CD4-positive, alpha-beta T cell treated with Interleukin-17A for 1 hour (primary cell): ENCODE measurements at regions not wholly inside any gene's neighbourhood (a gene's known extent, or its start where the extent isn't known, plus 50 kb on each side); places are given as distances from the start of the nearest gene placed in this dataset.
"Not testable (repeated sequence)": the region's sequence is repeated elsewhere in the genome, so short reads cannot be mapped to it uniquely, and the experiment has no call there.

Experiments
- DNase-seq: peaks from one replicate; pipeline ENCODE4 v3.0.0-alpha.2; 2020

DNA sequence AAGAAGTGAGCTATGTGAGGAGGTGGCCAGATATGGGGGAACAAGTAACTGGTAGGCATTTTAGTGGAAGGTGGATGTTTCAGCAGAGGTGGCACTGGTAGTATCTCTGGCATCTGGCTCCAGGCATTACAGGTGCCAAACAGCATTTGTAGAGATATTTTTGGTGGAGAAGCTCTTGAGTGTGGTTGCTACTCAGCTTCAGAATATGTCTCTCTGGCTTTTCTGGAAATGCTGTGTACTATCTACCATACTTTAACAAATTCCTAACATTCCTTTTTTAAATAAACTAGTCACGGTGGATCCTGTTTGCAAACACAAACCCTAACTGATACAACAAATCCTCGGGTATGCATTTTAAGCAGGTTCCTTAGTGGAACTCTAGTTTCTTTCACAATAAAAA is 128.0 kb downstream of the BARX2 start:
- DNase-seq: no peak

DNA sequence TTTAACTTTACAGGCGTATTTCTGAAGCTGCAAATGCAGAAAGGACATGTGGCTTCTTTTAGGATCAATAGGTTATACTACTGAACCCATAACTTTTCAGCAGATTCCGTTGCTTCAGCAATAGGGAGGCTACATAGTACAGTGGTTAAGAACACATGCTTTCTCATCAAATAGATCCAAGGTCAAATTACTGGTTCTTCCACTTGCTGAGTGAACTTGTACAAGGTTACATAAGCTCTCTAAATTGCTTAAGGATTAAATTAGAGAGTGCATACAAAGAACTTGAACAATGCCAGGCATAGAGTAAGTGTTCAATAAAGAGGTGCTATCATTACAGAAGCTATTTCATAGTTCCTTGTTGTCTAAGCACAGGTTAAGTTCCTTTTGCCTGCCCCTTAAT is 129.6 kb downstream of the BARX2 start:
- no peak for DNase-seq

DNA sequence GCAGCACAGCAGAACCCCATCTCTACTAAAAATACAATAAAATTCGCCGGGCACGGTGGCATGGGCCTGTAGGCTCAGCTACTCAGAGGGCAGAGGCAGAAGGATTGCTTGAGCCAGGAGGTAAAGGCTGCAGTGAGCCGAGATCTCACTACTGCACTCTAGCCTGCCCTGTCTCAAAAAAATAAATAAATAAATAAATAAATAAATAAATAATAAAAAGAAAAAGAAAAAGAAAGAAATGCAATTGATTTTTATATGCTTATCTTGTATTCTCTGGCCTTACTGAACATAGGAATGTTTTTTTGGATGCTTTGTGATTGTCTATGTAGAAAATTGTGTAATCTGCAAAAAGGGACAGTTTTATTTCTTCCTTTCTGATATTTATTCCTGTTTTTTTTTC is 132.5 kb downstream of the BARX2 start:
- DNase-seq: no peak

DNA sequence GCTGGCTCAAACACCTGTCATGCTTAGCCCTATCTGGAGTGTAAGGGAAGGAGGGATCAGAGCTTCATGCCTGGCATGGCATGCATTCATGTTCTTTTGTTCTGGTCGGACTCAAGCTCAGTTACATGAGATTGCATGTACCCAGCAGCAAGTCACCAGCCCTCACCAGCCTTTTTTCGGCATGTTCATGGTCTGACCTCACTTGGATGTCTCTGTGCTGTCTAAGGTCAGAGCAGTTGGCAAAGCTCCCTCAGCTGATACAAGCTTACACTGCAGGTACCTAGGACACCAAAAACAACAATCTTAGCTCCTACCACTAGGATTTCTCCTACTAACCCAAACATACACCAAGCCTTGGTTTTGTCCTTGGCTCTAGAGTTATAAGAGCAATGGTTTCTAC is 152.6 kb downstream of the BARX2 start:
- no peak for DNase-seq

DNA sequence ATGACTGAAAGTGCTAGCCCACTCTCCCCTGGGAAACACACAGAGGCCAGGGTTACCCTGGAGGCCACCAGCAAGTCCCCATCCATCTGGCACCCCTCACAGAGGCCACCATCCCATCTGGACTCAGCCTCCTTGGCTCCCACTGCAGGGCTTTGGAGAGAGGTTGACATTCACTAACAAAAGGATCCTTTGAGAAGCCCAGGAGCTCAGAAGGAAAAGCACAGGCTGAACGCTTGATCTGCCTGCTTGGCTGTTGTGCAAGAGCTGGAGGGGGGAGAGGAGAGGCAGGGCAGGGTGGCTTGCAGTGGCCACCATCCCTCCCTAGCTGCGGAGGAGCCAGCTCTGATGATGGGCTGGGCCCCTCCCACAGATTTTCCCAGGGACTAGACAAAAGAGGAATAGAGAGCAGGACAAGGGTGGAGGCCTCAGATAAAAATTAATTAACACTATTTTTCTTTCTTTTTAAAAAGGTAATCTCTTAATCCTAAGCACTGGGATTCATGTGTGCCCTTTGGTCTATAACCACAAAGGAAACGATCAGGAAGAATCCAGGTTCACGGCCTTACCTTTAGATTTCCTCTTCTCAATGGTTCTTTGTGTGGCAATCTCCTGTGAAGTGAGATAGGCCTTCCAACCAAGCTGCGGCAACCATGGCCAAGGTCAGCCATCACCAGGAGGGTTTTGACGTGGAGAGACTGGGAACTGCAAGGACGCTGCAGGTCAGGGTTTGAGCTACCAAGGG is 154.7 kb downstream of the BARX2 start:
- no peak for DNase-seq

DNA sequence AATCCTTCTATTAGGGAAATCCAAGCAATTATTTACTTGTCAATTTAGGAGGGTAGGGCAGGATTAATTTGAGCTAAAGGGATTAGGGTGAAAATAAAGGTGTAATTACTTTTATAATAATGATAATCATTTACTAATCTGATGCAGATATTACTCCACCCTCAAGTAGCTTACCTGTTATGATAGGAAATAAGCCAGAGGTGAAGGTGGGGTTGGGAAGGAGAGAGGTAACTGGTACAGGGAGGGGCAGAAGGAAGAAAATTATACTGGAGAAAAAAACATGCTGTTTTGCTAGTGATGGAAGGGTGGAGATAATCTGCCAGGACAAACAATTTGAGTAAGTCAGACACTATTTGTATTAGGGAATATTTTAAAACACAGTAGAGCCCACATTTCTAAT is 157.7 kb downstream of the BARX2 start:
- DNase-seq: no peak

DNA sequence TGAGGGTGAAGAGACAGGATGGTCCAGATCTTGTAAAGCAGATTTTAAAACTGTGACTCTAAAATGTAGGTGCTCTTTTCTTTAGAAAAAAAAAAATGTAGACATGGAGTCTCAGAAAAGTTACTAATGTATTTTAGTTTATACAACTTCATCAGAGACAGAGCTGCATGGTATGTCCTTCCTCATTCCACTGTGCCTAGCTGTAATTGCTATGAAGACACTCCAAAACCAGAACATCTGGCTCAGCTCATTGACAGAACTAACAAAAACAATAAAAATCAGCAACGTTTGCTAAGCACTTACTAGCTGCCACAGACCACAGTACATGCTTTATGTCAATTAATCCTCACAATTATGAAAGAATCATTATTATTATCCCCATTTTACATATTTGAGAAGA is 160.7 kb downstream of the BARX2 start:
- DNase-seq: no peak

DNA sequence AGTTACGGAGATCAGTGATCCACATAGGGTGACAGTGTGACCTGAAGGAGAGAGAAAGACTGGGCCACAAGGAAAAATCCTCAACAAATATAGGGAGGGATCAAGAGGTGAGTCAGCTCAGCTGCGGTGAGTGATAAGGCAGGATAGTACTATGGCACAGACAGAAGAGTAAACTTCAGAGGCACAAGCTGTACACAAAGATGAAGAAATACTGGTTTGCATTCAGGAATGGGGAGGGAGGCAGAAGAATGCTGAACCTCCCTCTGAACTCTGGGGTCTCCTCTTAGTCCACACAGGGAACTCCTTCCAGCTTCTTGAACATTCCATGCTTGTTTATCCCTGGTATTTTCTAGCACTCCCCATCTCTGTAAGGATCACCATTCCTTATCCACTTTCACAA is 162.7 kb downstream of the BARX2 start:
- no peak for DNase-seq

DNA sequence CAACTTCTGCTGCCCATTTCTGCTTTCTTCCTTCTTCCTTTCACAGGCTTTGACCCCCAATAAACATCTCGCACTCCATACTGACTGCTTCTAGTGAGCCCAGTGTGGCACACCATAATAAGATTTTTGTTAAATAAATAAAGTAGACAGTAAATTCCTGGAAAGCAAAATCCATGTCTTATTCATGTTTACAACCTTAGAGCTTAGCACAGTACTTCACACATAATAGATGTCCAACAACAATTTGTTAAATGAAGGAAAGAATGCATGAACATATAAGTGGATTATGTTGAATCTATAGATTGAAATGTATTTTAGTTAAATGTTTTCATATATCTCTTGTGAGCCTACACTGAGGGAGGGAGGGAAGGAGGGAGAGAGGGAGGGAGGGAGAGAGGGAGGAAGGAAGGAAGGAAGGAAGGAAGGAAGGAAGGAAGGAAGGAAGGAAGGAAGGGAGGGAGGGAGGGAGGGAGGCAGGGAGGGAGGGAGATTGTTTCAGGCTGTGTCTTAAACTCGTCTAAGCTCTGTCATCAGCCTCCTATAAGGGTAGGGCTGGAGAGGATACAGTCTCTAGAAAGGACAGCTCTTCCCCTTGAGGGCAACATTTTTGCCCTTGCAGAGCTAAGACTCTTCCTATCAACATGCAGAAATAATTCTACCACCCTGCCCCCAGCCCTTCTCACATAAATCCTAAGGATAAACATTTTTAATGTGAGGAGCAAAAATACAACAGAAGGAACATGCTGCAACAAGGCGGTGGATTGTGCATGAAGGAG is 168.1 kb downstream of the BARX2 start:
- DNase-seq: no peak

DNA sequence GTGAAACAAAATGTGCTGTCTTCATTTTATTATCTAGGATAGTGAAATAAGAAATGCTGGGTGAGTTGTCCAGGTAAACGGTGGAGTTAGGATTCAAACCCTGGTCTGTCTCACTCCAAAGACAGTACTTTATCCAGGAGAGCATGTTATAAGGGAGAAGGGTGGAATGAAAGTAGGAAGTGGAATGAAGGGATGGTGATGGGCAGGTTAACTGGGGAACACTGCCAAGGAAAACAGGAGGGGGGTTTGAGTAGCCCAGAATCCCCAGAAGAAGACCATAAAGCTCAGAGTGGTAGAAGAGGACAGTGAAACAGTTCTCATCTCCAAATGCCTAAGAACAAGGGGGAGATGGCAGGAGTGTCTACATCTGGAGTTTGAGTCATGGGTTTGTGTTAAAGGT is 169.0 kb downstream of the BARX2 start:
- no peak for DNase-seq

DNA sequence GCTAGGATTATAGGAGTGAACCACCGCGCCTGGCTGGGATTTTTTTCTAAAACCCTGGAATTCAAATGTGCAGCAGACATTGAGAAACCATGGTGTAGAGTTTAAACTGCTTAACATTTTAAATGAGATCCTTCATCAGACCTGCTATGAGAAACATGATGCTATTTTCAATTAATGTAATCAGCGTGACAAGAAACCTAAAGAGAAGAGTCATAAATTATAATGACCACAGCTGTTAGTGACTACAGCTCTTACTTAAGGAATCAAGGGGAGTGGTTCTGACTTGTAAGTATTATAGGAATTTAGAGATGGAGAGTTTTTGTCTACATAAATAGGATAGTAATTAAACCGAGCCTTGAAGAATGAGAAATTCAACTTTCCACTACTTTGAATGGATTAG is 170.6 kb downstream of the BARX2 start:
- DNase-seq: no peak

DNA sequence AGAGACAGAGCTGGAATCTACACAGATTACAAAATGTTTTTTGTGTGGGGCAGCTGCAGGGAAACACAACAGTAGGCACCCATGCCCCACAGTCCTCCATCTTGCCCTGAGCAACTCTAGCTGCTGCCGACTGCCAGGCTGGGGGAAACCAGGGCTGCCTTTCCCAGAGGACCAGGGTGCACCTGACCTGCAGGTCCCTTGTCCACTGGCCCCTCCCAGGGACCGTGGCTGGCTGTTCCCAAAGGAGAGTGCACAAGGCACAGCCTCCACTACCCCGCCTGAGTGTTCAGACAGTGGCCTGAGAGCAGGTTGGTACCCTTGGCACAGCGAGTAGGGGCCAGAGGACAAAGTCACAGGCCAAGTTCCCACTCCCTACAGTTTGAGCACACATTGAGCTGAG is 181.8 kb downstream of the BARX2 start:
- no peak for DNase-seq

DNA sequence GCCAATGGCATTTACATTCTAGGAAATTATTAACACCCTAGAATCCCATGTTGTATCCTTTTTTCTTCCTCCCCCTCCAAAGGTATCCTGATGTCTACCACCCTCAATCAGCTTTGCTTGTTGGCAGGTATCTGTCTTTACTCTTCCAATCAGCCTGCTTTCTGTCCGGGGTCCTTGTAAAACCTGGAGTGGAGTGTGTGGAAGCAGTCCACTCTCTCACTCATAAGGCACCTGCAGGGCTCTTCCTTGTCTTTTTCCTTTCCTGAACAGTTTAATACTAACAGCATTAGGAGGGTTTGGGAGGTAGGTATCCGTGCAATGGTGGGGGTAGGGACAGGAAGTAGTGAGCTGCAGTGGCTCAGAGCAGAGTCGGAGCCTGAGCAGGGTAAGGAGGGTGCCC is 193.4 kb downstream of the BARX2 start:
- DNase-seq: no peak

DNA sequence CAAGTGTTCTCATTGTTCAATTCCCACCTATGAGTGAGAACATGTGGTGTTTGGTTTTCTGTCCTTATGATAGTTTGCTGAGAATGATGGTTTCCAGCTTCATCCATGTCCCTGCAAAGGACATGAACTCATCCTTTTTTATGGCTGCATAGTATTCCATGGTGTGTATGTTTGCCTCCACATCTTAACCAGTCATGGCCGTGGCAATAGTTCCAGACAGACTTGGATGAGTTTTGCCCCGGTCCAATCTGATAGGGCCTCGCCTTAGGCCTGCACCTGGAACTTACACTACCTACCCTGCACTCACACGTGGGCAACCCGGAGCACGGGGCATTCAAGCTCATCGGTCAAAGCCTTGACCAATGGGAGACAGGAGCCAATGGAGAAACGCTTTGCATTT is 197.0 kb downstream of the BARX2 start:
- not testable (repeated sequence) for DNase-seq

DNA sequence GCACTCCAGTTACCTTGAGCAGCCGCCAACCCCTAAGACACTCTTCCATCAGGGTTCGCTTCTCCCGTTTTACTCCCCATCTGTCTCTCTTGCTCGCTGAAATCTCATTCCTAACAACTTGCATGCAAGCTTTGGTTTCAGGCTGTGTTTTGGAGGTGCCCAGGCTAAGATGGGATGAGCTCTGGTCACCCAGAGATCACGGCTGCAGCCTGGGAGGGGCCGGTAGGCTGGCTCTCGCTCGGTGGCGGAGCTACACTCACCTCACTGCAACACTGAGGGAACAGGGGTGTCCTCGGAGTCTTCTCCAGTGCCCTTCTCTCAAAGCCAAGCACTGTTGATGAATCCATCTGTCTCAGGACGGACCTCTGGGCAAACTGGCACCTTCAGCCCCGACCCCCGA is 197.5 kb downstream of the BARX2 start:
- no peak for DNase-seq

DNA sequence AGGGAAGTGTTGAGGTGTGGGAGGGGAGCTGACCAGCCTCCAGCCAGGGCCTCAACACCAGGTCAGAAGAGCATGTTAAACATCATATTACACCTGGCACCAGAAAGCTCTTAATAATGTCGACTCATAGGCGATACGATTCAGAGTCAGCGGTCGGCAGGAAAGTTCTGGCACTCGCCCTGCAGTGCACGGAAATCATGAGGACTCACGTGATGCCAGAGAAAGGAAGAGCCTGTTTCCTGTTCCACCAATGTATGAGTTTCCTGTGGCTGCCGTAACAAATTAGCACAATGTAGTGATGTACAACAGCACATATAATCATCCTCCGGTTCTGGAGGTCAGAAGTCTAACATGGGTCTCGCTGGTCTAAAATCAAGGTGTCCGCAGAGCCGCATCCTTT is 198.8 kb downstream of the BARX2 start:
- no peak for DNase-seq

DNA sequence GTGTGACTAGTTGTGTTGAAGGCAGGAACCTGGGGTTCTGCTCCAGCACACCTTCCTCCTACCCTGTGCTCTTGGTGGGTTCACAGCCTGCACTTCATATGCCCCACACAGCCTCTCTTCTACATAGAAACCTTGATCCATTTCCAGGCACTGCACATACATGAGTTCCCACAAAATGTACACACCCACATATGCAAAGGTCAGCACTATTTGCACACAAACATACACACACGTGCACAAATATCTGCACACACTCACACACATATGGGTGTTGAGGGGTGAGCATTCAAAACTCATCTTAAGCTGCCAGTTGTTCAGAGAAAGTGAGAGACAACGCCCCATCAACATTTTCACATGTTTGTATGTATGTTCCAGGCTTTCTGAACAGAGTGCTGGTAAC is 201.0 kb downstream of the BARX2 start:
- DNase-seq: no peak

DNA sequence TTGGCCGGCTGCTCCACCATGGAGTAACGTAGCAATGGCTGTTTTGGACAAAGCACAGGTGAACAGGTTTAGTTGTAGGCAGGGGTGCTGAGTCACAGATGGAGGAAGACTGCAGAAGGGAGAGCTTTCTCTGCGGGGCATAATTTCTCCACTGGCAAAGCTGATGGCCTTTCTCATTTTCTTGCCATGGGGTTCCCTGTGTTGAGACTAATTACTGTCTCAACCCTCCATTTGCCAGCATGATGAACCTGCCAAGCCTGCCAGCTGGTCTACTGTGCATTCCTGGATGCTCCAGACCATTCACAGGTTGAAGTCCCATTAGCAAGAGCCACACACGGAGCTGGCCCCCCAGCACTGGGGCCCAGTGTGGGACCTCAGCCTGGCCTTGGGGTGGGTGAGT is 202.4 kb downstream of the BARX2 start:
- no peak for DNase-seq

DNA sequence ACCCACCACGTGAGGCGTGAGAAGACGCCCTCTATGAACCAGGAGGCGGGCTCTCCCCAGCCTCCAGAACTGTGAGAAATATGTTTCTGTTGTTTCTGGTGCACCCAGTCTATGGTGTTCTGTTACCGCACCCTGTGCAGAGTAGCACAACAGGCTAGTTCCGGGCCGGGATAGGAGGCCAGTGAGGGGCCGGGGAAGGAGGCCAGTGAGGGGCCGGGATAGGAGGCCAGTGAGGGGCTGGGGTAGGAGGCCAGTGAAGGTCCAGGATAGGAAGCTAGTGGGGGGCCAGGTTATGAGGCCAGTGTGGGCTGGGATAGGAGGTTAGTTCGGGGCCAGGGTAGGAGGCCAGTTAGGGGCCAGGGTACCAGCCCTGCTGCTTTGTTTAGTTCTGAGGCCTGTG is 204.6 kb downstream of the BARX2 start:
- no peak for DNase-seq

DNA sequence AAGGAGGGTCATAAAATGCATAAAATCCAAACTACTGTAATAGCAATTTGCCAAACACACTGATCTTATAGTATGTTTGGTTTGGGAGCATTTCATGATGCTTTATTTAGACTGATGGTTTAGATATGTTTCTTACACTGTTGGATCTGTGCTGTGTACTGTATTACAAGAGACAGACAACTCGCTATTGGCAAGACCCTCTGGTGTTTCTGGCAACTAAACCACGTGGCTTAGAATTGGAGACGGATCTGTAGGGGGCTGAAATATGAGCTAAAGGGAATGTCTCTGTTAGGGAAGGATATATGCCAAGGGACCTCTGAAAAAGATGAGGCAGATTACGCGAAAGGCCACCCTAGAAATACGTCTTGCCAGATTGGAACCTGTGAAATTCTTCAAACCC is 208.7 kb downstream of the BARX2 start:
- no peak for DNase-seq

DNA sequence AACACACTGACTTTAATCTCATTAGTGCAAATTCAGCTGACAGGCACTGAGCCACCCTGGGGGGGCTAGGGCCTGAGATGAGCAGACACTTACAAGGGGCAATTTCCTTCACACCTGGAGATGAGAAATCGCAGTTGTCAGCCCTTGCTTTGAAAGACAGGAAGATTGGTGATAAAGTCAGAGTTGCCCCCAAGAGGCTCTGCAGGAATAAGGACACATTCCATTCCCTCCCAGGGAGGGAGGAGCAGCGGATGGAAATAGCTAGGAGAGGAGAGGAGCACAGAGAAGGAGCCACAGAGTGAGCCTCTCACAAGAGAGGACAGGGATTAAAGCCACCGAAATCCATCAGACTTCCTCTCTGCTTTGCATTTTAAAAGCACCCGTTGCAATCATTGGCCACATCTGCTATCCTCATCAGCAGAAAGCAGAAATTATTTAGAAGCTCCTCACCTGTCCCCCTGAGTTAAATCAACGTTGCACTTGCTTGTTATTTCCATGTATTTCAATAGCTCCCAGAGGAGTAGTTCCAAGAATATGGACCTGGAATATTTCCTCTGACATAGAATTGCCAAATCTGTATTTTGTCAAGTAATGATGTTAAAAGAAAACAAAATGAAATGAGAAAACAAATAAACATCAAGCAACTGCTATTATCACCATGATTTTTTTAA is 213.7 kb downstream of the BARX2 start:
- DNase-seq: no peak

DNA sequence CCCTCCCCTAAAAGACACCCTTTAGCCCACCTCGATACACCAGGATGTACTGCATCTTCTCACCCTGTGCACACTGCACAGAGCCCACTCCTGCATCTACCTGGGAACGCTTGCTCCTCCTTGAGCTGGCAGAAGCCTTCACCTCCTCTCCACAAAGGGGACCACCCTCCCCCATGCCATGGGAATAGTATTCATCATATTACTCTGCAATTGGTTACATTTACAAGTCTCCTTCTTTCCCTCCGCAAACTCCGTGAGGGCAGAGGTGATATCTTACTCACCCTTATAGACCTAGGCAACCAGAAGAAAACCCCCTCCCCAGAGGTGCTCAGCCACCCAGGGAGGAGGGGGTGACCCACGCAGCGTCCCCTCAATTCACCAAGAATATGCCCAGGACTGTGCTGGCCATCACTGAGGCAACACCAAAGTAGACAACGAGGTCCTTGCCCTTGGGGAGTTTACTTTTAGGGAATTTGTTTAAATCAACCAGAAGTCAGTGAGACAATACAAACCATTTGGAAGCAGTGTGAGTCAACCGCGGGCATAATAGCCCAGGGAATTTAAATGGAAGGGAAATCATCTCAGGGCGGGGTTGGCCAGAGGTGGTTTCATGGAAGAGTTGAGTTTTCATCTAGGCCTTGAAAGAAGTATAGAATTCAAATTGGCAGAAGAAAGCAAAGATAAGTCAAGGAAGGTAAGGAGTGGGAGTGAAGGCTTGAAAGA is 214.5 kb downstream of the BARX2 start:
- no peak for DNase-seq

DNA sequence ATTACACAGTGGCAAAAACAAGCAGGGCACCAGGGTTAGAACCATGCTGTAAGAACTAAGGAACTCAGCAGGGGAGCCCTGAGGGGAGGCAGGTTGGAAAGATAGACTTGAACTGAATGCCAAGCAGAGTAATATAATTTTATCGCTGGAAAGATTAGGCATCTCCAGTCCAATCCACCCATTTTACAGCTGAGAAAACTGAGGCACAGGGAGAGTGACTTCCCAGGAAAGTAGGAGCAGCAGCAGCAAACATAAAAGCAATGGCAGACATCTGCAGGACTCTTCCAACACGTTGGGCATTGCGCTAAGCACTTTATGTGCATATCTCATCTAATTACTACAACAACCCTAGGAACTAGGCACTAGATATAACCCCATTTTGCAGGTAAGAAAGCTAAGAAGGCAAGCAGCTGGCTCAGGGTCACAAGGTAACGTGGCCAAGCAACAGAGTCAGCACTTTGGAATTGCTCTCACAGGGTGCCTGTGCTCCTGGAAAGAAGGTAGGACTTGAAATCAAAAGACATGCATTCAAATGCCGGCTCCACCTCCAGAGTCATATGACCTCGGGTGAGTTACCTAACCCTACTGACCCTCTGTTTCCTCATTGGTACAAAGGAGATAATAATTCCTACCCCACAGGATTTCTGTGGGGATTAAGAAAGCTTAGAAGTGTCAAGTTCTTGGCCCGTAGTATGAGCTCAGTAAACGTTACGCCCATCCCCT is 215.3 kb downstream of the BARX2 start:
- DNase-seq: no peak
